Activated CD4-positive, alpha-beta T cell treated with anti-CD3 and anti-CD28 coated beads for 36 hours (primary cell): ENCODE measurements at regions not wholly inside any gene's neighbourhood (a gene's known extent, or its start where the extent isn't known, plus 50 kb on each side); places are given as distances from the start of the nearest gene placed in this dataset.

Experiments used
- ATAC-seq: fragments of 200-7000 bp; cut with Tn5 transposase; one replicate; pipeline ENCODE4 v1.10.0; 2021; ENCODE audit warnings: mild to moderate bottlenecking, moderate library complexity
- CTCF ChIA-PET: fragments of 350-600 bp; sonication (Branson Sonifier 250); formaldehyde crosslinking; loops from one replicate; lab custom pipeline; 2021; ENCODE audit warnings: antibody characterized with exemption; lab: Charles Lee
- POLR2A ChIA-PET: fragments of 350-600 bp; sonication (Branson Sonifier 250); formaldehyde crosslinking; loops from one replicate; lab custom pipeline; 2021; ENCODE audit warnings: antibody characterized with exemption, inconsistent platforms; lab: Charles Lee
- DNase-seq: peaks from one replicate; pipeline ENCODE4 v3.0.0-alpha.2; 2020
- H3K27ac Mint-ChIP-seq: one replicate; pipeline ENCODE4 v1.8.0; 2021; ENCODE audit warnings: mixed read lengths
- H3K27me3 Mint-ChIP-seq: one replicate; pipeline ENCODE4 v1.8.0; 2021; ENCODE audit warnings: mixed read lengths
- H3K36me3 Mint-ChIP-seq: one replicate; pipeline ENCODE4 v1.8.0; 2021; ENCODE audit warnings: low read depth, mixed read lengths
- H3K4me1 Mint-ChIP-seq: one replicate; pipeline ENCODE4 v1.8.0; 2021; ENCODE audit warnings: mixed read lengths
- H3K4me3 Mint-ChIP-seq: one replicate; pipeline ENCODE4 v1.8.0; 2021; ENCODE audit warnings: mild to moderate bottlenecking, moderate library complexity, mixed read lengths
- H3K9me3 Mint-ChIP-seq: one replicate; pipeline ENCODE4 v1.8.0; 2021; ENCODE audit warnings: low read depth, mixed read lengths
- intact Hi-C, 2 experiments: fragments of 100-400 bp; cut with DNase I in 1 of 2; cut with micrococcal nuclease in 1 of 2; formaldehyde crosslinking; loops; one replicate each; pipeline versions ENCODE4 v1.14.2 to v1.15.1; 2022 to 2024; cut with DNase I, micrococcal nuclease

- Mint-ChIP-seq H3K27me3 (no peaks in the 10 kb centered on the region), H3K4me1 (peaks cover 14% of the 10 kb centered on the region), H3K36me3 (no peaks in the 10 kb centered on the region), H3K9me3 (peaks cover 10% of the 10 kb centered on the region), H3K27ac (no peak overlapping the region), H3K4me3 (no peak overlapping the region)
- intact Hi-C loops: no loop called here
- CTCF ChIA-PET: no interaction called here
- DNase-seq (no peak), ATAC-seq (no peak)
- POLR2A ChIA-PET: no interaction called here
Measured at GRCh38 chr13:39803156-39803555, 147.7 kb downstream of the COG6 start.

GRCh38 chr13:39803851-39804250, 148.4 kb downstream of the COG6 start:
- ATAC-seq (peak; percentile 26), DNase-seq (no peak)
- POLR2A ChIA-PET: interaction anchor here (0.6 to 1.0 kb wide), 2 partner anchors 795 to 1178 kb away, joined by 4 to 6 read pairs; no protein-coding TSS in a partner anchor
- Mint-ChIP-seq H3K27me3 (no peaks in the 10 kb centered on the region), H3K4me3 (no peak overlapping the region), H3K36me3 (no peaks in the 10 kb centered on the region), H3K9me3 (peaks cover 10% of the 10 kb centered on the region), H3K4me1 (peaks cover 14% of the 10 kb centered on the region), H3K27ac (peak overlapping the region; percentile 11)
- CTCF ChIA-PET: no interaction called here
- intact Hi-C loops: no loop called here

GRCh38 chr13:39804332-39805210, 149.1 kb downstream of the COG6 start:
- no peak overlapping the region for H3K4me3 Mint-ChIP-seq
- no peaks in the 10 kb centered on the region for H3K36me3 Mint-ChIP-seq
- ATAC-seq: peak; percentile 73
- ChIA-PET POLR2A (interaction anchor here (0.6 to 1.0 kb wide), 2 partner anchors 795 to 1177 kb away, joined by 4 to 6 read pairs; no protein-coding TSS in a partner anchor), CTCF (interaction anchor here (0.8 to 1.0 kb wide), 2 partner anchors 12 to 233 kb away, joined by 3 to 4 read pairs; no protein-coding TSS in a partner anchor)
- no peaks in the 10 kb centered on the region for H3K27me3 Mint-ChIP-seq
- peaks cover 7% of the 10 kb centered on the region for H3K9me3 Mint-ChIP-seq
- peaks cover 14% of the 10 kb centered on the region for H3K4me1 Mint-ChIP-seq
- no peak for DNase-seq
- intact Hi-C loops: no loop called here
- H3K27ac Mint-ChIP-seq: no peak overlapping the region

GRCh38 chr13:39809466-39809865, 154.0 kb downstream of the COG6 start:
- H3K4me1 Mint-ChIP-seq: peaks cover 6% of the 10 kb centered on the region
- no peak overlapping the region for H3K4me3 Mint-ChIP-seq
- H3K27ac Mint-ChIP-seq: no peak overlapping the region
- H3K9me3 Mint-ChIP-seq: no peaks in the 10 kb centered on the region
- H3K36me3 Mint-ChIP-seq: no peaks in the 10 kb centered on the region
- intact Hi-C loops: no loop called here
- DNase-seq (no peak), ATAC-seq (no peak)
- ChIA-PET POLR2A (no interaction called here), CTCF (interaction anchor here (0.7 kb wide), 1 partner anchor 444 kb away, joined by 3 read pairs; no protein-coding TSS in a partner anchor)
- H3K27me3 Mint-ChIP-seq: no peaks in the 10 kb centered on the region

- ChIA-PET POLR2A (no interaction called here), CTCF (interaction anchor here (1.6 to 2.2 kb wide), 2 partner anchors 33 to 79 kb away, joined by 3 to 8 read pairs; no protein-coding TSS in a partner anchor)
- no peaks in the 10 kb centered on the region for H3K4me1 Mint-ChIP-seq
- no peak overlapping the region for H3K4me3 Mint-ChIP-seq
- ATAC-seq: no peak
- no peak overlapping the region for H3K27ac Mint-ChIP-seq
- intact Hi-C loops: no loop called here
- no peaks in the 10 kb centered on the region for H3K27me3 Mint-ChIP-seq
- no peaks in the 10 kb centered on the region for H3K9me3 Mint-ChIP-seq
- no peaks in the 10 kb centered on the region for H3K36me3 Mint-ChIP-seq
- DNase-seq: no peak
Measured at GRCh38 chr13:39810091-39810877, 154.8 kb downstream of the COG6 start.

GRCh38 chr13:39811051-39811450, 155.6 kb downstream of the COG6 start:
- intact Hi-C loops: no loop called here
- Mint-ChIP-seq H3K4me3 (no peak overlapping the region), H3K36me3 (no peaks in the 10 kb centered on the region), H3K27me3 (no peaks in the 10 kb centered on the region), H3K4me1 (no peaks in the 10 kb centered on the region), H3K9me3 (no peaks in the 10 kb centered on the region), H3K27ac (no peak overlapping the region)
- ChIA-PET CTCF (interaction anchor here (0.7 to 2.2 kb wide), 4 partner anchors 29 to 80 kb away, joined by 3 to 8 read pairs (median 3); no protein-coding TSS in a partner anchor), POLR2A (no interaction called here)
- ATAC-seq: no peak
- no peak for DNase-seq

GRCh38 chr13:39811696-39812095, 156.2 kb downstream of the COG6 start:
- DNase-seq (no peak), ATAC-seq (no peak)
- ChIA-PET POLR2A (no interaction called here), CTCF (interaction anchor here (0.7 to 2.2 kb wide), 4 partner anchors 29 to 81 kb away, joined by 3 to 8 read pairs (median 3); no protein-coding TSS in a partner anchor)
- Mint-ChIP-seq H3K4me3 (no peak overlapping the region), H3K27me3 (no peaks in the 10 kb centered on the region), H3K4me1 (no peaks in the 10 kb centered on the region), H3K27ac (no peak overlapping the region), H3K9me3 (no peaks in the 10 kb centered on the region), H3K36me3 (no peaks in the 10 kb centered on the region)
- intact Hi-C loops: no loop called here

- Mint-ChIP-seq H3K36me3 (no peaks in the 10 kb centered on the region), H3K27me3 (no peaks in the 10 kb centered on the region), H3K4me3 (no peak overlapping the region), H3K27ac (no peak overlapping the region), H3K4me1 (no peaks in the 10 kb centered on the region), H3K9me3 (no peaks in the 10 kb centered on the region)
- DNase-seq (no peak), ATAC-seq (no peak)
- ChIA-PET CTCF (no interaction called here), POLR2A (interaction anchor here (0.7 kb wide), 1 partner anchor 848 kb away, joined by 3 read pairs; no protein-coding TSS in a partner anchor)
- intact Hi-C loops: no loop called here
Measured at GRCh38 chr13:39815345-39816111, 160.1 kb downstream of the COG6 start.

GRCh38 chr13:39816936-39817335, 161.5 kb downstream of the COG6 start:
- H3K4me1 Mint-ChIP-seq: peaks cover 3% of the 10 kb centered on the region

GRCh38 chr13:39818953-39819352, 163.5 kb downstream of the COG6 start:
- intact Hi-C loops: no loop called here
- Mint-ChIP-seq H3K27ac (no peak overlapping the region), H3K27me3 (no peaks in the 10 kb centered on the region), H3K4me1 (peaks cover 21% of the 10 kb centered on the region), H3K9me3 (no peaks in the 10 kb centered on the region), H3K36me3 (no peaks in the 10 kb centered on the region), H3K4me3 (no peak overlapping the region)
- ChIA-PET CTCF (interaction anchor here (0.6 kb wide), 1 partner anchor 113 kb away, joined by 3 read pairs; no protein-coding TSS in a partner anchor), POLR2A (no interaction called here)
- no peak for DNase-seq
- ATAC-seq: no peak

More at GRCh38 chr13:39816936-39817335, 161.5 kb downstream of the COG6 start:
- Mint-ChIP-seq H3K27me3 (no peaks in the 10 kb centered on the region), H3K36me3 (no peaks in the 10 kb centered on the region), H3K9me3 (no peaks in the 10 kb centered on the region), H3K4me3 (no peak overlapping the region), H3K27ac (no peak overlapping the region)
- CTCF ChIA-PET: interaction anchor here (0.9 to 1.4 kb wide), 2 partner anchors 12 to 14 kb away, joined by 4 read pairs; no protein-coding TSS in a partner anchor
- ATAC-seq (no peak), DNase-seq (no peak)
- POLR2A ChIA-PET: no interaction called here
- intact Hi-C loops: no loop called here
